Activated CD8-positive, alpha-beta T cell treated with anti-CD3 and anti-CD28 coated beads for 36 hours (primary cell): ENCODE measurements at regions not wholly inside any gene's neighbourhood (a gene's known extent, or its start where the extent isn't known, plus 50 kb on each side); places are given as distances from the start of the nearest gene placed in this dataset.

ENCODE experiments used
- ATAC-seq: fragments of 200-7000 bp; cut with Tn5 transposase; one replicate; pipeline ENCODE4 v1.10.0; 2021; ENCODE audit warnings: mild to moderate bottlenecking, moderate library complexity
- CTCF ChIA-PET: fragments of 350-600 bp; sonication (Branson Sonifier 250); formaldehyde crosslinking; loops from one replicate; lab custom pipeline; 2021; ENCODE audit warnings: antibody characterized with exemption; lab: Charles Lee
- POLR2A ChIA-PET: fragments of 350-600 bp; sonication (Branson Sonifier 250); formaldehyde crosslinking; loops from one replicate; lab custom pipeline; 2021; ENCODE audit warnings: antibody characterized with exemption; lab: Charles Lee
- DNase-seq: peaks from one replicate; pipeline ENCODE4 v3.0.0-alpha.2; 2020
- H3K27ac Mint-ChIP-seq: one replicate; pipeline ENCODE4 v1.8.0; 2021; ENCODE audit warnings: mild to moderate bottlenecking, mixed read lengths
- H3K27me3 Mint-ChIP-seq: one replicate; pipeline ENCODE4 v1.8.0; 2021; ENCODE audit warnings: mixed read lengths
- H3K36me3 Mint-ChIP-seq: one replicate; pipeline ENCODE4 v1.8.0; 2021; ENCODE audit warnings: low read depth, mixed read lengths
- H3K4me1 Mint-ChIP-seq: one replicate; pipeline ENCODE4 v1.8.0; 2021; ENCODE audit warnings: low read depth, mixed read lengths
- H3K4me3 Mint-ChIP-seq: one replicate; pipeline ENCODE4 v1.8.0; 2021; ENCODE audit warnings: mild to moderate bottlenecking, moderate library complexity, mixed read lengths
- H3K9me3 Mint-ChIP-seq: one replicate; pipeline ENCODE4 v1.8.0; 2021; ENCODE audit warnings: mixed read lengths
- CTCF ChIP-seq: fragments of 200-600 bp; IDR thresholded peaks from one replicate; pipeline ENCODE4 v1.8.0; 2022; ENCODE audit warnings: antibody characterized with exemption, mild to moderate bottlenecking
- intact Hi-C: fragments of 100-400 bp; cut with micrococcal nuclease; formaldehyde crosslinking; loops from one replicate; pipeline ENCODE4 v1.10.0; 2022

- no peak for TF ChIP-seq CTCF
- peaks cover 6% of the 10 kb centered on the region for H3K27me3 Mint-ChIP-seq
- H3K27ac Mint-ChIP-seq, result no peak overlapping the region
- H3K4me3 Mint-ChIP-seq, result no peak overlapping the region
- no peaks in the 10 kb centered on the region for H3K36me3 Mint-ChIP-seq
- H3K4me1 Mint-ChIP-seq, result no peaks in the 10 kb centered on the region
- ATAC-seq (no peak), DNase-seq (no peak)
- CTCF ChIA-PET, result no interaction called here
- POLR2A ChIA-PET, result no interaction called here
- intact Hi-C loops, result no loop called here
- H3K9me3 Mint-ChIP-seq, result no peaks in the 10 kb centered on the region
Observed at GRCh38 chr2:235414422-235414821, 79.4 kb upstream of the AGAP1 start.

- intact Hi-C loops, result no loop called here
- no peak for ATAC-seq
- Mint-ChIP-seq H3K9me3 (no peaks in the 10 kb centered on the region), H3K4me3 (no peak overlapping the region), H3K4me1 (no peaks in the 10 kb centered on the region), H3K27me3 (peaks cover 3% of the 10 kb centered on the region), H3K36me3 (no peaks in the 10 kb centered on the region), H3K27ac (no peak overlapping the region)
- CTCF ChIA-PET, result no interaction called here
- POLR2A ChIA-PET, result no interaction called here
- no peak for DNase-seq
- TF ChIP-seq CTCF, result no peak
Observed at GRCh38 chr2:235416858-235417499, 76.9 kb upstream of the AGAP1 start.

- Mint-ChIP-seq H3K9me3 (peaks cover 4% of the 10 kb centered on the region), H3K4me1 (no peaks in the 10 kb centered on the region), H3K27ac (no peak overlapping the region), H3K36me3 (no peaks in the 10 kb centered on the region), H3K27me3 (peaks cover 1% of the 10 kb centered on the region), H3K4me3 (no peak overlapping the region)
- DNase-seq, result no peak
- POLR2A ChIA-PET, result no interaction called here
- TF ChIP-seq CTCF, result no peak
- intact Hi-C loops, result no loop called here
- CTCF ChIA-PET, result no interaction called here
- no peak for ATAC-seq
Observed at GRCh38 chr2:235418918-235419317, 74.9 kb upstream of the AGAP1 start.

- no peak for TF ChIP-seq CTCF
- no peak for DNase-seq
- Mint-ChIP-seq H3K36me3 (no peaks in the 10 kb centered on the region), H3K27me3 (peaks cover 1% of the 10 kb centered on the region), H3K4me3 (no peak overlapping the region), H3K27ac (no peak overlapping the region), H3K4me1 (no peaks in the 10 kb centered on the region), H3K9me3 (peaks cover 5% of the 10 kb centered on the region)
- ChIA-PET POLR2A (no interaction called here), CTCF (no interaction called here)
- ATAC-seq, result no peak
- intact Hi-C loops, result no loop called here
Observed at GRCh38 chr2:235419996-235420395, 73.8 kb upstream of the AGAP1 start.

- intact Hi-C loops, result no loop called here
- no peak for TF ChIP-seq CTCF
Observed at GRCh38 chr2:235421618-235422017, 72.2 kb upstream of the AGAP1 start.

More at GRCh38 chr2:235421618-235422017, 72.2 kb upstream of the AGAP1 start:
- DNase-seq (no peak), ATAC-seq (no peak)
- ChIA-PET CTCF (no interaction called here), POLR2A (no interaction called here)
- Mint-ChIP-seq H3K4me3 (no peak overlapping the region), H3K36me3 (no peaks in the 10 kb centered on the region), H3K4me1 (no peaks in the 10 kb centered on the region), H3K27me3 (peaks cover 1% of the 10 kb centered on the region), H3K27ac (no peak overlapping the region), H3K9me3 (peaks cover 5% of the 10 kb centered on the region)
